ENCODE measurements at regions not wholly inside any gene's neighbourhood (a gene's known extent, or its start where the extent isn't known, plus 50 kb on each side); places are given as distances from the start of the nearest gene placed in this dataset.

- DNase-seq: no peak
- intact Hi-C loops (cut with micrococcal nuclease): no loop called here
- Mint-ChIP-seq H3K27me3 (ENCODE audit: low read depth in 3 of 3) (peaks cover 1 to 6% (median 5%) of the 10 kb centered on the region in 3 donors), H3K4me1 (no peaks in the 10 kb centered on the region), H3K9me3 (no peaks in the 10 kb centered on the region), H3K36me3 (no peaks in the 10 kb centered on the region), H3K4me3 (no peak overlapping the region), H3K27ac (no peak overlapping the region)
- Histone ChIP-seq H3K4me2 (replicated peaks; ENCODE audit: extremely low read depth, low read length, poor library complexity, severe bottlenecking) (no peak overlapping the region), H2AFZ (ENCODE audit: insufficient read depth, low read depth, low read length, poor library complexity, severe bottlenecking) (no peak overlapping the region), H3K27me3 (ENCODE audit: control insufficient read depth in 2 of 2, insufficient read depth in 2 of 2, low read length in 2 of 2) (peaks cover 0 to 2% of the 10 kb centered on the region in 2 donors), H3K9me3 (replicated peaks in 1 of 2; ENCODE audit: control insufficient read depth in 1 of 2, insufficient read depth in 1 of 2, low read length in 2 of 2) (no peaks in the 10 kb centered on the region), H3K79me2 (ENCODE audit: insufficient read depth, low read length) (no peaks in the 10 kb centered on the region), H3K9ac (ENCODE audit: insufficient read depth, low read length, poor library complexity, severe bottlenecking) (no peak overlapping the region), H4K20me1 (ENCODE audit: insufficient read depth, low read length) (no peaks in the 10 kb centered on the region), H3K36me3 (replicated peaks in 1 of 2; ENCODE audit: control insufficient read depth in 1 of 2, insufficient read depth in 2 of 2, low read length in 2 of 2) (no peaks in the 10 kb centered on the region), H3K4me1 (ENCODE audit: control insufficient read depth in 1 of 2, insufficient read depth in 2 of 2, low read length in 2 of 2) (no peaks in the 10 kb centered on the region), H3K27ac (ENCODE audit: low read depth in 1 of 2, low read length in 2 of 2) (no peak overlapping the region), H3K4me3 (replicated peaks in 1 of 3; ENCODE audit: low read depth in 2 of 3, low read length in 3 of 3) (no peak overlapping the region)
- TF ChIP-seq, protein P1, sequence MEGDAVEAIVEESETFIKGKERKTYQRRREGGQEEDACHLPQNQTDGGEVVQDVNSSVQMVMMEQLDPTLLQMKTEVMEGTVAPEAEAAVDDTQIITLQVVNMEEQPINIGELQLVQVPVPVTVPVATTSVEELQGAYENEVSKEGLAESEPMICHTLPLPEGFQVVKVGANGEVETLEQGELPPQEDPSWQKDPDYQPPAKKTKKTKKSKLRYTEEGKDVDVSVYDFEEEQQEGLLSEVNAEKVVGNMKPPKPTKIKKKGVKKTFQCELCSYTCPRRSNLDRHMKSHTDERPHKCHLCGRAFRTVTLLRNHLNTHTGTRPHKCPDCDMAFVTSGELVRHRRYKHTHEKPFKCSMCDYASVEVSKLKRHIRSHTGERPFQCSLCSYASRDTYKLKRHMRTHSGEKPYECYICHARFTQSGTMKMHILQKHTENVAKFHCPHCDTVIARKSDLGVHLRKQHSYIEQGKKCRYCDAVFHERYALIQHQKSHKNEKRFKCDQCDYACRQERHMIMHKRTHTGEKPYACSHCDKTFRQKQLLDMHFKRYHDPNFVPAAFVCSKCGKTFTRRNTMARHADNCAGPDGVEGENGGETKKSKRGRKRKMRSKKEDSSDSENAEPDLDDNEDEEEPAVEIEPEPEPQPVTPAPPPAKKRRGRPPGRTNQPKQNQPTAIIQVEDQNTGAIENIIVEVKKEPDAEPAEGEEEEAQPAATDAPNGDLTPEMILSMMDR (IDR thresholded peaks at IDR 0.05): no peak
- no CpG with 5 or more reads among the region's 1 CpG for WGBS (ENCODE audit: insufficient coverage)
Measured at GRCh38 chr4:106803083-106803482, 233.0 kb downstream of the DKK2 start.

GRCh38 chr4:106801386-106801785 is 234.7 kb downstream of the DKK2 start:
- H3K27me3 ChIP-seq (ENCODE audit: control insufficient read depth in 2 of 2, insufficient read depth in 2 of 2, low read length in 2 of 2): peaks cover 2 to 3% of the 10 kb centered on the region in 2 donors
- Mint-ChIP-seq H3K36me3 (no peaks in the 10 kb centered on the region), H3K9me3 (peaks cover 0 to 1% (median 0%) of the 10 kb centered on the region in 7 donors), H3K4me1 (no peaks in the 10 kb centered on the region), H3K27ac (no peak overlapping the region), H3K4me3 (no peak overlapping the region), H3K27me3 (ENCODE audit: low read depth in 3 of 3) (peaks cover 3 to 9% (median 5%) of the 10 kb centered on the region in 3 donors)
- no peak for DNase-seq
- no peaks in the 10 kb centered on the region for H4K20me1 ChIP-seq (ENCODE audit: insufficient read depth, low read length)
- no peaks in the 10 kb centered on the region for H3K79me2 ChIP-seq (ENCODE audit: insufficient read depth, low read length)
- no peak overlapping the region for H2AFZ ChIP-seq (ENCODE audit: insufficient read depth, low read depth, low read length, poor library complexity, severe bottlenecking)
- no peak overlapping the region for H3K4me2 ChIP-seq (replicated peaks; ENCODE audit: extremely low read depth, low read length, poor library complexity, severe bottlenecking)
- intact Hi-C loops (cut with micrococcal nuclease): no loop called here
- WGBS (ENCODE audit: insufficient coverage): no CpG with 5 or more reads among the region's 3 CpGs
- TF ChIP-seq, protein P1 (IDR thresholded peaks at IDR 0.05): no peak
- no peaks in the 10 kb centered on the region for H3K9me3 ChIP-seq (replicated peaks in 1 of 2; ENCODE audit: control insufficient read depth in 1 of 2, insufficient read depth in 1 of 2, low read length in 2 of 2)
- H3K27ac ChIP-seq (ENCODE audit: low read depth in 1 of 2, low read length in 2 of 2): no peak overlapping the region
- no peak overlapping the region for H3K9ac ChIP-seq (ENCODE audit: insufficient read depth, low read length, poor library complexity, severe bottlenecking)
- no peak overlapping the region for H3K4me3 ChIP-seq (replicated peaks in 1 of 3; ENCODE audit: low read depth in 2 of 3, low read length in 3 of 3)
- no peaks in the 10 kb centered on the region for H3K4me1 ChIP-seq (ENCODE audit: control insufficient read depth in 1 of 2, insufficient read depth in 2 of 2, low read length in 2 of 2)
- no peaks in the 10 kb centered on the region for H3K36me3 ChIP-seq (replicated peaks in 1 of 2; ENCODE audit: control insufficient read depth in 1 of 2, insufficient read depth in 2 of 2, low read length in 2 of 2)
